ENCODE measurements at regions not wholly inside any gene's neighbourhood (a gene's known extent, or its start where the extent isn't known, plus 50 kb on each side); places are given as distances from the start of the nearest gene placed in this dataset.

DNA sequence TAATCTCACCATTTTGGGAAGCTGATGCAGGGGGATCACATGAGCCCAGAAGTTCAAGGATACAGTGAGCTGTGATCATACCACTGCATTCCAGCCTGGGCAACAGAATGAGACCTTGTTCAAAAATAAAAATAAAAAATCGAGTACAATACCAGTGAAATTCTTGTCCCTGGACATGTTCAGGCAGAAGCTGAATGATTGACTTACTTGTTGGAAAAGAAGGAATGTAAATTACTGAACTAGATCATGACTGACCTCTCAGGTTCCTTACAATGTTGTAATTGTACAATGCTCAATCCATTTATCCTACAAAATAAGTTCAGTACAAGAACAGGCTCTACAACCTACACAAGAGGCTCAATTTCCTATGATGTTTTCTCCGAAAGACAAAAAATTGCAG is 1010.4 kb downstream of the TLE1 start:
- Histone ChIP-seq H2AFZ (ENCODE audit: low read depth, low read length) (no peak overlapping the region), H3K4me3 (replicated peaks in 1 of 3; ENCODE audit: insufficient read depth in 1 of 3, low read depth in 1 of 3, low read length in 3 of 3) (no peak overlapping the region), H3K79me2 (ENCODE audit: control insufficient read depth, insufficient read depth, low read length) (no peaks in the 10 kb centered on the region), H3K9me3 (replicated peaks; ENCODE audit: control insufficient read depth, insufficient read depth, low read length) (no peaks in the 10 kb centered on the region), H3K27ac (ENCODE audit: insufficient read depth, low read depth, low read length) (no peak overlapping the region), H3K27me3 (ENCODE audit: control insufficient read depth in 2 of 2, insufficient read depth in 2 of 2, low read length in 2 of 2) (no peaks in the 10 kb centered on the region), H3K9ac (replicated peaks; ENCODE audit: extremely low read depth, insufficient read depth, low read length) (no peak overlapping the region), H3K36me3 (ENCODE audit: control insufficient read depth in 2 of 2, extremely low read depth in 1 of 2, insufficient read depth in 2 of 2, low read length in 2 of 2) (no peaks in the 10 kb centered on the region), H3K4me1 (ENCODE audit: control insufficient read depth, extremely low read depth, insufficient read depth, low read length) (no peaks in the 10 kb centered on the region), H3K9me1 (replicated peaks; ENCODE audit: control insufficient read depth, extremely low read depth, insufficient read depth, low read length) (no peaks in the 10 kb centered on the region), H4K20me1 (replicated peaks; ENCODE audit: control insufficient read depth, extremely low read depth, insufficient read depth, low read length) (no peaks in the 10 kb centered on the region), H3K4me2 (ENCODE audit: insufficient read depth, low read length) (no peak overlapping the region)
- FAIRE-seq, result no peak
- no peak for DNase-seq (ENCODE audit: low read depth, low spot score)
- dilution Hi-C loops (cut with MboI; ENCODE audit: extremely low pct_ligation_motif_present, low sequenced_read_pairs), result no loop called here
- TF ChIP-seq JUN (IDR thresholded peaks at IDR 0.05; ENCODE audit: borderline replicate concordance, insufficient read depth, insufficient read length, low read depth) (no peak), POLR2A (IDR thresholded peaks at IDR 0.05; ENCODE audit: low read depth, low read length) (no peak), GATA2 (IDR thresholded peaks at IDR 0.05; ENCODE audit: insufficient read depth, insufficient read length, low read depth, low read length) (no peak), MYC (IDR thresholded peaks at IDR 0.05; ENCODE audit: low read depth, low read length) (no peak), EZH2 (IDR thresholded peaks at IDR 0.05; ENCODE audit: borderline replicate concordance, low read depth, low read length, severe bottlenecking) (no peak), POLR2AphosphoS5 (IDR thresholded peaks at IDR 0.05; ENCODE audit: insufficient read depth, low read depth, low read length) (no peak), FOS (IDR thresholded peaks at IDR 0.05; ENCODE audit: borderline replicate concordance, insufficient read depth, low read length) (no peak)
- TF ChIP-seq, protein P1, sequence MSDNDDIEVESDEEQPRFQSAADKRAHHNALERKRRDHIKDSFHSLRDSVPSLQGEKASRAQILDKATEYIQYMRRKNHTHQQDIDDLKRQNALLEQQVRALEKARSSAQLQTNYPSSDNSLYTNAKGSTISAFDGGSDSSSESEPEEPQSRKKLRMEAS (IDR thresholded peaks at IDR 0.05; ENCODE audit: insufficient read depth, insufficient read length), result no peak
- TF ChIP-seq, protein P2, sequence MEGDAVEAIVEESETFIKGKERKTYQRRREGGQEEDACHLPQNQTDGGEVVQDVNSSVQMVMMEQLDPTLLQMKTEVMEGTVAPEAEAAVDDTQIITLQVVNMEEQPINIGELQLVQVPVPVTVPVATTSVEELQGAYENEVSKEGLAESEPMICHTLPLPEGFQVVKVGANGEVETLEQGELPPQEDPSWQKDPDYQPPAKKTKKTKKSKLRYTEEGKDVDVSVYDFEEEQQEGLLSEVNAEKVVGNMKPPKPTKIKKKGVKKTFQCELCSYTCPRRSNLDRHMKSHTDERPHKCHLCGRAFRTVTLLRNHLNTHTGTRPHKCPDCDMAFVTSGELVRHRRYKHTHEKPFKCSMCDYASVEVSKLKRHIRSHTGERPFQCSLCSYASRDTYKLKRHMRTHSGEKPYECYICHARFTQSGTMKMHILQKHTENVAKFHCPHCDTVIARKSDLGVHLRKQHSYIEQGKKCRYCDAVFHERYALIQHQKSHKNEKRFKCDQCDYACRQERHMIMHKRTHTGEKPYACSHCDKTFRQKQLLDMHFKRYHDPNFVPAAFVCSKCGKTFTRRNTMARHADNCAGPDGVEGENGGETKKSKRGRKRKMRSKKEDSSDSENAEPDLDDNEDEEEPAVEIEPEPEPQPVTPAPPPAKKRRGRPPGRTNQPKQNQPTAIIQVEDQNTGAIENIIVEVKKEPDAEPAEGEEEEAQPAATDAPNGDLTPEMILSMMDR (IDR thresholded peaks at IDR 0.05; ENCODE audit: extremely low read depth in 1 of 2, insufficient read depth in 1 of 2, low read depth in 1 of 2, low read length in 2 of 2), result no peak
- intact Hi-C loops (cut with micrococcal nuclease), result no loop called here
- ChIA-PET POLR2A (no interaction called here), CTCF (no interaction called here)
- BruUV-seq (replicated peaks), result no TSS peak
